Endothelial cell (in vitro differentiated cells): ENCODE measurements at regions not wholly inside any gene's neighbourhood (a gene's known extent, or its start where the extent isn't known, plus 50 kb on each side); places are given as distances from the start of the nearest gene placed in this dataset.

Source experiments
- DNase-seq: peaks from one replicate; pipeline ENCODE4 v3.0.0; 2021; ENCODE audit warnings: low spot score
- H3K27ac Mint-ChIP-seq: one replicate; pipeline ENCODE4 v1.8.0; 2021; ENCODE audit warnings: mixed read lengths, inconsistent platforms; ENCODE audit not compliant: unreplicated experiment
- H3K27me3 Mint-ChIP-seq: one replicate; pipeline ENCODE4 v1.8.0; 2021; ENCODE audit warnings: mild to moderate bottlenecking, moderate library complexity, mixed read lengths, inconsistent platforms; ENCODE audit not compliant: unreplicated experiment
- H3K36me3 Mint-ChIP-seq: one replicate; pipeline ENCODE4 v1.8.0; 2021; ENCODE audit warnings: mild to moderate bottlenecking, low read depth, mixed read lengths, inconsistent platforms; ENCODE audit not compliant: unreplicated experiment
- H3K4me1 Mint-ChIP-seq: one replicate; pipeline ENCODE4 v1.8.0; 2021; ENCODE audit warnings: mild to moderate bottlenecking, mixed read lengths, inconsistent platforms; ENCODE audit not compliant: unreplicated experiment
- H3K4me3 Mint-ChIP-seq: one replicate; pipeline ENCODE4 v1.8.0; 2021; ENCODE audit warnings: mild to moderate bottlenecking, mixed read lengths, inconsistent platforms; ENCODE audit not compliant: unreplicated experiment
- H3K9me3 Mint-ChIP-seq: one replicate; pipeline ENCODE4 v1.8.0; 2021; ENCODE audit warnings: mixed read lengths, inconsistent platforms; ENCODE audit not compliant: unreplicated experiment
- CTCF ChIP-seq: fragments of 200-600 bp; sonication (generic); IDR thresholded peaks from one replicate; pipeline ENCODE4 v1.5.0; 2021; ENCODE audit warnings: antibody characterized with exemption; ENCODE audit not compliant: unreplicated experiment

GRCh38 chr12:78530100-78530765, 334.3 kb upstream of the SYT1 start:
- no peaks in the 10 kb centered on the region for H3K27me3 Mint-ChIP-seq
- H3K36me3 Mint-ChIP-seq, result no peaks in the 10 kb centered on the region
- H3K4me1 Mint-ChIP-seq, result peaks cover 10% of the 10 kb centered on the region
- H3K4me3 Mint-ChIP-seq, result no peak overlapping the region
- no peaks in the 10 kb centered on the region for H3K9me3 Mint-ChIP-seq
- no peak overlapping the region for H3K27ac Mint-ChIP-seq
- TF ChIP-seq CTCF, result no peak
- no peak for DNase-seq

DNA sequence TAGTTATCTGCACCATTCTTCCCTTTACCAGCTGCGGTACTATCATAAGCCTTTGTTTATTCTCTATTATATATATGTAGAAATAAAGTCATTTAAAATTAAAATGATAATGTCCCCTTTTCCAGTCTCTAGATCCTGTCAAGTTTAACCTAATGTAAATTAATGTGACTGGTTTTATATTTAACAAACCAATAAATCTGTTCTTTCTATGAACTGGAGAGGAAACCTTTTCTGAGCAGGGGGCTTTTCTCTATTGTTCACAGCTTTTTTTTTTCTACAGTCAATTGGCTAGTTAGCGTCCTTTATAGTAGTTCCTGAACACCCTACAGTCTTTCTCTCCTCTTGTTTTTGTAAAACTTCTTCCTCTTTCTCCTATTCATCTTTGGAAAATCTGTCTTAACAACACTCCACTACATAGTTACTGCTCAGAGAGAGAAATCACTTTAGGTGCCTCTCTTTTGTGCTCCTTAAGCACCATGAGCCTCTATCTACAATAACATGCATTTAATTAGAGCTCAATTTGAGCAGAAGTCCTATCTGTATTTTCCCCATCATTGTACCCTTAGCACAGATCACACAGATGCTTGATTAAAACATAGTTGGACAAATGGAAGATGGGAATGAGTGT, 332.6 kb upstream of the SYT1 start:
- no peaks in the 10 kb centered on the region for H3K27me3 Mint-ChIP-seq
- no peaks in the 10 kb centered on the region for H3K9me3 Mint-ChIP-seq
- no peak overlapping the region for H3K27ac Mint-ChIP-seq
- TF ChIP-seq CTCF, result no peak
- H3K36me3 Mint-ChIP-seq, result no peaks in the 10 kb centered on the region
- no peak overlapping the region for H3K4me3 Mint-ChIP-seq
- no peak for DNase-seq
- H3K4me1 Mint-ChIP-seq, result peaks cover 10% of the 10 kb centered on the region

DNA sequence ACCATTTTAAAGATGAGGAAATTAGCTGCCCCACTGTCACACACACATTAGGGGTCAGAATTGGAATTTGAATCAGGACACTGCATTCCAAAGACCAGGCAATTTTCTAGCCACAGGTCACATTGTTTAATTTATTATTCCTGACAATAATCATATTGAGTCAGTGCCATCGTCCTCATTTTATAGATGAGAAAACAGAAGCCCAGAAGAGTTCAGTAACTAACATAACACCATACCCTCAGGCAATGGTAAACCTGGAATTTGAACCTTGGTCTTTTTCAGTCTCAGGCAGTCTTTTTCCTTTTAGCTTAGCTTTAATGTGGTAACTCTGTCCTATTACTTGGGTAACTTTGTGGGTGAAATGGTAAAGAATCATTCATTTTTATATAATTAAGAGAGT, 330.3 kb upstream of the SYT1 start:
- H3K4me1 Mint-ChIP-seq, result peaks cover 10% of the 10 kb centered on the region
- no peak for TF ChIP-seq CTCF
- H3K27me3 Mint-ChIP-seq, result no peaks in the 10 kb centered on the region
- no peak overlapping the region for H3K4me3 Mint-ChIP-seq
- no peak overlapping the region for H3K27ac Mint-ChIP-seq
- H3K36me3 Mint-ChIP-seq, result no peaks in the 10 kb centered on the region
- DNase-seq, result no peak
- no peaks in the 10 kb centered on the region for H3K9me3 Mint-ChIP-seq

DNA sequence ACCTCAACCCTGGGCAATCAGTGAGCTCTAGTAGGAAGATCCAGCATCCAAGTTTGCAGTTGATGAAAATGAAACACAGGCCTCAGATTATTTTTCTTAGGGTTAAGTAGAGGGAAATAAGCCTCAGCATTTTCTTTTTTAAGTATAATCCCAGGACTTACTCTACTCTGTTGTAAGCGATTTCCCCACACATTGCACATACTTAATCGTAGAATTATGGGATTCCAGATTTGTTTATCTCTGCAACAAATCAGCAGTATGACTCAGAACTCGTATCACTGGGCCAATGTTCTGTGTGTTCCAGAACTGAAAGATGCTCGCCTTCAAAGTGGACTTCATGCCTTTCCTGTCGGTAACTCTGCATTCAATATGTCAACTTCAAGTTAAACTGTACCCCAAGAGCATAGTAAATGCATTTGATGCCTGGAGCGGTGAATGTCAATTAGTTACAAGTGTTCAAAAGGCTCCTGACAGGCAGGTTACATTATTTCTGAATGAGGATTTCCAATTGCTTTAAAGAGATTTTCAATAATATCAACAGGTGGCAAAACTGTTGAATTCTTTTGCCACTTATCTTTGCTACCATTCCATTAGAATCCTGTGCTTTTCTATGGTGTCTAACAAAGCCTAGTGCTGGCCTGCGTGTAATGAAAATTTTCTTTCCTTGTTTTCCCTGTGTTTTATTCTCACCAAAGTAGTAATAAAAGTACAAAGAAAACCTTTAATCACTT, 323.8 kb upstream of the SYT1 start:
- Mint-ChIP-seq H3K9me3 (no peaks in the 10 kb centered on the region), H3K4me1 (no peaks in the 10 kb centered on the region), H3K36me3 (no peaks in the 10 kb centered on the region), H3K27ac (no peak overlapping the region), H3K27me3 (no peaks in the 10 kb centered on the region), H3K4me3 (no peak overlapping the region)
- no peak for TF ChIP-seq CTCF
- DNase-seq, result no peak

DNA sequence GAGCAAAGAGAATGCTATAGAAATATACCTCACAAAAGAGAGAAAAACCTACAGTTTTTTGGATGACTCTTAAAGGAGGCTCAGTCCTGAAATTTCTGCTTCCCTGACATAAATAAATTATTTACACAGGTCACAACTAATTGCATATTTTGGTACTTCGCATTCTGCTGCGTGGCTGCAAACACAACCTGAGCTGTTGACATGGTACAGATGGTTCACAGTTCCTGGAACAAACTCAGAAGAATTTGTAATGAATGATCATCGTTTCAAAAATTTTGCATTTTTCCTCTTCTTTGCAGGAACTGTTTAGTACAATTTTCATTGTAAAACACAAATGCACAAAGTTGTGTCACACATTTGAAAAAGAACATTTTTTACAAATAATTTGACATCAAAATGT, 313.7 kb upstream of the SYT1 start:
- Mint-ChIP-seq H3K36me3 (no peaks in the 10 kb centered on the region), H3K4me3 (no peak overlapping the region), H3K27me3 (no peaks in the 10 kb centered on the region), H3K9me3 (no peaks in the 10 kb centered on the region), H3K27ac (no peak overlapping the region), H3K4me1 (no peaks in the 10 kb centered on the region)
- no peak for DNase-seq
- TF ChIP-seq CTCF, result no peak
